ENCODE measurements at regions not wholly inside any gene's neighbourhood (a gene's known extent, or its start where the extent isn't known, plus 50 kb on each side); places are given as distances from the start of the nearest gene placed in this dataset.

- peak; percentile 66 for DNase-seq (ENCODE audit: low read depth)
- H3K4me3 ChIP-seq (ENCODE audit: control insufficient read depth, low read depth, low read length): no peak overlapping the region
- peak; percentile 78 for TF ChIP-seq CTCF (conservative IDR thresholded peaks at IDR 0.05; ENCODE audit: control insufficient read depth, insufficient read depth, low read depth, low read length)
Observed at GRCh38 chr4:149264093-149264733, 551.4 kb downstream of the IQCM start.

GRCh38 chr4:149248191-149248764 is 567.4 kb downstream of the IQCM start:
- TF ChIP-seq CTCF (conservative IDR thresholded peaks at IDR 0.05; ENCODE audit: control insufficient read depth, insufficient read depth, low read depth, low read length): no peak
- no peak overlapping the region for H3K4me3 ChIP-seq (ENCODE audit: control insufficient read depth, low read depth, low read length)
- DNase-seq (ENCODE audit: low read depth): no peak

GRCh38 chr4:149247164-149247563 is 568.5 kb downstream of the IQCM start:
- no peak overlapping the region for H3K4me3 ChIP-seq (ENCODE audit: control insufficient read depth, low read depth, low read length)
- TF ChIP-seq CTCF (conservative IDR thresholded peaks at IDR 0.05; ENCODE audit: control insufficient read depth, insufficient read depth, low read depth, low read length): no peak
- no peak for DNase-seq (ENCODE audit: low read depth)

GRCh38 chr4:149245333-149245732 is 570.3 kb downstream of the IQCM start:
- DNase-seq (ENCODE audit: low read depth): no peak
- no peak for TF ChIP-seq CTCF (conservative IDR thresholded peaks at IDR 0.05; ENCODE audit: control insufficient read depth, insufficient read depth, low read depth, low read length)
- no peak overlapping the region for H3K4me3 ChIP-seq (ENCODE audit: control insufficient read depth, low read depth, low read length)

- TF ChIP-seq CTCF (conservative IDR thresholded peaks at IDR 0.05; ENCODE audit: control insufficient read depth, insufficient read depth, low read depth, low read length): no peak
- H3K4me3 ChIP-seq (ENCODE audit: control insufficient read depth, low read depth, low read length): no peak overlapping the region
- DNase-seq (ENCODE audit: low read depth): no peak
Observed at GRCh38 chr4:149238097-149238496, 577.5 kb downstream of the IQCM start.

- no peak for TF ChIP-seq CTCF (conservative IDR thresholded peaks at IDR 0.05; ENCODE audit: control insufficient read depth, insufficient read depth, low read depth, low read length)
- DNase-seq (ENCODE audit: low read depth): no peak
- no peak overlapping the region for H3K4me3 ChIP-seq (ENCODE audit: control insufficient read depth, low read depth, low read length)
Observed at GRCh38 chr4:149234798-149235197, 580.8 kb downstream of the IQCM start.
